HL-60 (cell line): ENCODE measurements at regions not wholly inside any gene's neighbourhood (a gene's known extent, or its start where the extent isn't known, plus 50 kb on each side); places are given as distances from the start of the nearest gene placed in this dataset.
"Not testable (repeated sequence)": the region's sequence is repeated elsewhere in the genome, so short reads cannot be mapped to it uniquely, and the experiment has no call there.

Experiments
- GABPA ChIP-seq: IDR thresholded peaks from 2 replicates; pipeline ENCODE4 v1.6.1; 2012; ENCODE audit warnings: low read depth
- POLR2AphosphoS5 ChIP-seq: IDR thresholded peaks from 2 replicates; pipeline ENCODE4 v1.6.1; 2012; ENCODE audit warnings: low read depth
- TF ChIP-seq, protein P1 (sequence below): IDR thresholded peaks from one replicate; pipeline ENCODE4 v1.5.1; 2011; ENCODE audit warnings: low read length, control low read depth, inconsistent platforms; ENCODE audit not compliant: insufficient read depth
- TF ChIP-seq, protein P2 (sequence below): IDR thresholded peaks from 2 replicates; pipeline ENCODE4 v1.6.1; 2012; ENCODE audit warnings: low read depth; ENCODE audit not compliant: insufficient replicate concordance

- TF ChIP-seq POLR2AphosphoS5, GABPA: not testable (repeated sequence)
- TF ChIP-seq, protein P1, sequence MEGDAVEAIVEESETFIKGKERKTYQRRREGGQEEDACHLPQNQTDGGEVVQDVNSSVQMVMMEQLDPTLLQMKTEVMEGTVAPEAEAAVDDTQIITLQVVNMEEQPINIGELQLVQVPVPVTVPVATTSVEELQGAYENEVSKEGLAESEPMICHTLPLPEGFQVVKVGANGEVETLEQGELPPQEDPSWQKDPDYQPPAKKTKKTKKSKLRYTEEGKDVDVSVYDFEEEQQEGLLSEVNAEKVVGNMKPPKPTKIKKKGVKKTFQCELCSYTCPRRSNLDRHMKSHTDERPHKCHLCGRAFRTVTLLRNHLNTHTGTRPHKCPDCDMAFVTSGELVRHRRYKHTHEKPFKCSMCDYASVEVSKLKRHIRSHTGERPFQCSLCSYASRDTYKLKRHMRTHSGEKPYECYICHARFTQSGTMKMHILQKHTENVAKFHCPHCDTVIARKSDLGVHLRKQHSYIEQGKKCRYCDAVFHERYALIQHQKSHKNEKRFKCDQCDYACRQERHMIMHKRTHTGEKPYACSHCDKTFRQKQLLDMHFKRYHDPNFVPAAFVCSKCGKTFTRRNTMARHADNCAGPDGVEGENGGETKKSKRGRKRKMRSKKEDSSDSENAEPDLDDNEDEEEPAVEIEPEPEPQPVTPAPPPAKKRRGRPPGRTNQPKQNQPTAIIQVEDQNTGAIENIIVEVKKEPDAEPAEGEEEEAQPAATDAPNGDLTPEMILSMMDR, result not testable (repeated sequence)
- TF ChIP-seq, protein P2, sequence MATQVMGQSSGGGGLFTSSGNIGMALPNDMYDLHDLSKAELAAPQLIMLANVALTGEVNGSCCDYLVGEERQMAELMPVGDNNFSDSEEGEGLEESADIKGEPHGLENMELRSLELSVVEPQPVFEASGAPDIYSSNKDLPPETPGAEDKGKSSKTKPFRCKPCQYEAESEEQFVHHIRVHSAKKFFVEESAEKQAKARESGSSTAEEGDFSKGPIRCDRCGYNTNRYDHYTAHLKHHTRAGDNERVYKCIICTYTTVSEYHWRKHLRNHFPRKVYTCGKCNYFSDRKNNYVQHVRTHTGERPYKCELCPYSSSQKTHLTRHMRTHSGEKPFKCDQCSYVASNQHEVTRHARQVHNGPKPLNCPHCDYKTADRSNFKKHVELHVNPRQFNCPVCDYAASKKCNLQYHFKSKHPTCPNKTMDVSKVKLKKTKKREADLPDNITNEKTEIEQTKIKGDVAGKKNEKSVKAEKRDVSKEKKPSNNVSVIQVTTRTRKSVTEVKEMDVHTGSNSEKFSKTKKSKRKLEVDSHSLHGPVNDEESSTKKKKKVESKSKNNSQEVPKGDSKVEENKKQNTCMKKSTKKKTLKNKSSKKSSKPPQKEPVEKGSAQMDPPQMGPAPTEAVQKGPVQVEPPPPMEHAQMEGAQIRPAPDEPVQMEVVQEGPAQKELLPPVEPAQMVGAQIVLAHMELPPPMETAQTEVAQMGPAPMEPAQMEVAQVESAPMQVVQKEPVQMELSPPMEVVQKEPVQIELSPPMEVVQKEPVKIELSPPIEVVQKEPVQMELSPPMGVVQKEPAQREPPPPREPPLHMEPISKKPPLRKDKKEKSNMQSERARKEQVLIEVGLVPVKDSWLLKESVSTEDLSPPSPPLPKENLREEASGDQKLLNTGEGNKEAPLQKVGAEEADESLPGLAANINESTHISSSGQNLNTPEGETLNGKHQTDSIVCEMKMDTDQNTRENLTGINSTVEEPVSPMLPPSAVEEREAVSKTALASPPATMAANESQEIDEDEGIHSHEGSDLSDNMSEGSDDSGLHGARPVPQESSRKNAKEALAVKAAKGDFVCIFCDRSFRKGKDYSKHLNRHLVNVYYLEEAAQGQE, result not testable (repeated sequence)
Observed at GRCh38 chr5:172507485-172507884, 53.2 kb upstream of the SH3PXD2B start.
